SK-N-SH (cell line): ENCODE measurements at regions not wholly inside any gene's neighbourhood (a gene's known extent, or its start where the extent isn't known, plus 50 kb on each side); places are given as distances from the start of the nearest gene placed in this dataset.
"Not testable (repeated sequence)": the region's sequence is repeated elsewhere in the genome, so short reads cannot be mapped to it uniquely, and the experiment has no call there.

Source experiments
- CTCF ChIA-PET: fragments of 300-600, 350-600 bp; formaldehyde crosslinking; extraction: SDS; loops from one replicate; lab custom pipeline; 2021; lab: Yijun Ruan, JAX
- POLR2A ChIA-PET: fragments of 350-600 bp; sonication (Branson Sonifier 250); formaldehyde crosslinking; extraction: SDS; loops from one replicate; lab custom pipeline; 2020; ENCODE audit warnings: antibody characterized with exemption, inconsistent platforms; lab: Yijun Ruan, JAX
- DNase-seq: peaks from one replicate; pipeline ENCODE4 v3.0.0; 2012
- H2AFZ ChIP-seq: fragments of 200-600 bp; sonication (generic); 2 replicates; pipeline ENCODE4 v1.8.1; 2016; ENCODE audit warnings: antibody characterized with exemption, mild to moderate bottlenecking, low read depth
- H3F3A ChIP-seq: fragments of 200-600 bp; sonication (generic); replicated peaks from 2 replicates; pipeline ENCODE3; 2016; ENCODE audit warnings: antibody characterized with exemption, mild to moderate bottlenecking; ENCODE audit not compliant: insufficient read depth
- H3K27ac ChIP-seq, 2 experiments: fragments of 200-500 bp in 1 of 2; fragments of 200-600 bp in 1 of 2; sonication (Bioruptor generic) in 1 of 2; sonication (generic), shearing (Covaris generic) in 1 of 2; 2 replicates each; pipeline versions ENCODE4 v1.5.1 to v1.6.1; 2014 to 2016; ENCODE audit warnings: low read depth in 2 of 2, inconsistent platforms in 1 of 2, low read length in 1 of 2, mild to moderate bottlenecking in 1 of 2, mixed read lengths in 1 of 2
- H3K27me3 ChIP-seq: fragments of 200-600 bp; sonication (generic), shearing (Covaris generic); 2 replicates; pipeline ENCODE4 v1.6.1; 2016; ENCODE audit warnings: mixed run types; ENCODE audit not compliant: insufficient read depth
- H3K36me3 ChIP-seq, 2 experiments: fragments of 200-500 bp in 1 of 2; fragments of 200-600 bp in 1 of 2; sonication (Bioruptor generic) in 1 of 2; sonication (generic) in 1 of 2; replicated peaks in 1 of 2; 2 replicates each; pipeline versions ENCODE3 to v1.5.1; 2014 to 2016; ENCODE audit warnings: low read length in 1 of 2, mild to moderate bottlenecking in 1 of 2; ENCODE audit not compliant: insufficient read depth in 2 of 2, control insufficient read depth in 1 of 2
- H3K4me1 ChIP-seq, 2 experiments: fragments of 200-500 bp in 1 of 2; fragments of 200-600 bp in 1 of 2; sonication (Bioruptor generic) in 1 of 2; sonication (generic), shearing (Covaris generic) in 1 of 2; 2 replicates each; pipeline versions ENCODE4 v1.5.1 to v1.6.1; 2014 to 2016; ENCODE audit warnings: low read depth in 1 of 2, low read length in 1 of 2, mixed run types in 1 of 2; ENCODE audit not compliant: insufficient read depth in 2 of 2, control insufficient read depth in 1 of 2
- H3K4me2 ChIP-seq: fragments of 200-600 bp; sonication (generic), shearing (Covaris generic); 2 replicates; pipeline ENCODE4 v1.6.1; 2017; ENCODE audit warnings: mixed run types
- H3K4me3 ChIP-seq, 2 experiments: fragments of 200-500 bp in 1 of 2; fragments of 200-600 bp in 1 of 2; sonication (Bioruptor generic) in 1 of 2; sonication (generic), shearing (Covaris generic) in 1 of 2; 2 replicates each; pipeline versions ENCODE4 v1.5.1 to v1.8.1; 2014 to 2016; ENCODE audit warnings: low read depth in 2 of 2, inconsistent platforms in 1 of 2, low read length in 1 of 2, mild to moderate bottlenecking in 1 of 2, mixed read lengths in 1 of 2, moderate library complexity in 1 of 2
- H3K79me2 ChIP-seq: fragments of 200-600 bp; sonication (generic); 2 replicates; pipeline ENCODE4 v1.8.1; 2017; ENCODE audit warnings: mild to moderate bottlenecking; ENCODE audit not compliant: insufficient read depth
- H3K9ac ChIP-seq: fragments of 200-600 bp; sonication (generic); 2 replicates; pipeline ENCODE4 v1.6.1; 2017; ENCODE audit warnings: mixed run types
- H3K9me2 ChIP-seq: fragments of 200-600 bp; sonication (generic); 2 replicates; pipeline ENCODE4 v1.6.1; 2017; ENCODE audit warnings: mixed run types
- H3K9me3 ChIP-seq: fragments of 200-600 bp; sonication (generic); 2 replicates; pipeline ENCODE4 v1.6.1; 2017; ENCODE audit warnings: mixed run types, mild to moderate bottlenecking, moderate library complexity
- H4K20me1 ChIP-seq: fragments of 200-600 bp; sonication (generic); 2 replicates; pipeline ENCODE4 v1.6.1; 2017; ENCODE audit warnings: mild to moderate bottlenecking, mixed run types; ENCODE audit not compliant: insufficient read depth
- EZH2phosphoT487 ChIP-seq: fragments of 200-600 bp; sonication (generic); IDR thresholded peaks from 2 replicates; pipeline ENCODE4 v1.6.1; 2017; ENCODE audit warnings: low read depth, mixed run types, mild to moderate bottlenecking, antibody characterized with exemption, moderate library complexity, borderline replicate concordance
- FOSL2 ChIP-seq: IDR thresholded peaks from 2 replicates; pipeline ENCODE4 v1.4.0; 2012; ENCODE audit warnings: low read depth, mild to moderate bottlenecking, moderate library complexity, borderline replicate concordance
- FOXJ3 ChIP-seq: sonication (generic); formaldehyde crosslinking; IDR thresholded peaks from 2 replicates; pipeline ENCODE4 v1.5.1; 2020; ENCODE audit warnings: mild to moderate bottlenecking, missing genetic modification reagents
- JUND ChIP-seq: IDR thresholded peaks from 2 replicates; pipeline ENCODE4 v1.4.0; 2012
- NFIC ChIP-seq: IDR thresholded peaks from 2 replicates; pipeline ENCODE4 v1.4.0; 2012; ENCODE audit warnings: borderline replicate concordance
- REST ChIP-seq: IDR thresholded peaks from 2 replicates; pipeline ENCODE4 v1.6.1; 2012; ENCODE audit warnings: mild to moderate bottlenecking, low read depth, low read length, moderate library complexity
- RXRA ChIP-seq: IDR thresholded peaks from 2 replicates; pipeline ENCODE4 v1.4.0; 2012; ENCODE audit warnings: low read depth, mild to moderate bottlenecking, borderline replicate concordance
- SIN3A ChIP-seq: IDR thresholded peaks from 2 replicates; pipeline ENCODE4 v1.6.1; 2012; ENCODE audit warnings: low read depth, mild to moderate bottlenecking, low read length, moderate library complexity, borderline replicate concordance
- TCF12 ChIP-seq: IDR thresholded peaks from 2 replicates; pipeline ENCODE4 v1.4.0; 2012
- WGBS: methylation state at CpG from one replicate; pipeline ENCODE4 v1.1.6; 2017; ENCODE audit warnings: low lambda C conversion rate; 5-methylcytosine and 5-hydroxymethylcytosine counted together
- TF ChIP-seq, protein P1 (sequence below): IDR thresholded peaks from 2 replicates; pipeline ENCODE4 v1.4.0; 2012; ENCODE audit warnings: low read depth, borderline replicate concordance

GRCh38 chr5:39689919-39690318 lies 265.1 kb upstream of the DAB2 start:
- H3F3A ChIP-seq, result no peaks in the 10 kb centered on the region
- no peaks in the 10 kb centered on the region for H3K79me2 ChIP-seq
- no peak overlapping the region for H3K9ac ChIP-seq
- H3K36me3 ChIP-seq, result no peaks in the 10 kb centered on the region
- no peak overlapping the region for H3K27ac ChIP-seq
- no peaks in the 10 kb centered on the region for H3K4me1 ChIP-seq
- no peak for TF ChIP-seq NFIC
- no peak for TF ChIP-seq SIN3A
- TF ChIP-seq REST, result no peak
- no peak for TF ChIP-seq RXRA
- TF ChIP-seq FOSL2, result no peak
- TF ChIP-seq FOXJ3 (CRISPR knock-in tag), result no peak
- no peak for TF ChIP-seq TCF12
- TF ChIP-seq EZH2phosphoT487, result no peak
- TF ChIP-seq, protein P1, sequence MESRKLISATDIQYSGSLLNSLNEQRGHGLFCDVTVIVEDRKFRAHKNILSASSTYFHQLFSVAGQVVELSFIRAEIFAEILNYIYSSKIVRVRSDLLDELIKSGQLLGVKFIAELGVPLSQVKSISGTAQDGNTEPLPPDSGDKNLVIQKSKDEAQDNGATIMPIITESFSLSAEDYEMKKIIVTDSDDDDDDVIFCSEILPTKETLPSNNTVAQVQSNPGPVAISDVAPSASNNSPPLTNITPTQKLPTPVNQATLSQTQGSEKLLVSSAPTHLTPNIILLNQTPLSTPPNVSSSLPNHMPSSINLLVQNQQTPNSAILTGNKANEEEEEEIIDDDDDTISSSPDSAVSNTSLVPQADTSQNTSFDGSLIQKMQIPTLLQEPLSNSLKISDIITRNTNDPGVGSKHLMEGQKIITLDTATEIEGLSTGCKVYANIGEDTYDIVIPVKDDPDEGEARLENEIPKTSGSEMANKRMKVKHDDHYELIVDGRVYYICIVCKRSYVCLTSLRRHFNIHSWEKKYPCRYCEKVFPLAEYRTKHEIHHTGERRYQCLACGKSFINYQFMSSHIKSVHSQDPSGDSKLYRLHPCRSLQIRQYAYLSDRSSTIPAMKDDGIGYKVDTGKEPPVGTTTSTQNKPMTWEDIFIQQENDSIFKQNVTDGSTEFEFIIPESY, result no peak
- TF ChIP-seq JUND, result no peak
- no peak overlapping the region for H2AFZ ChIP-seq
- H3K4me3 ChIP-seq, result no peak overlapping the region
- no peaks in the 10 kb centered on the region for H3K27me3 ChIP-seq
- no peak overlapping the region for H3K4me2 ChIP-seq
- no peaks in the 10 kb centered on the region for H3K9me3 ChIP-seq
- H3K9me2 ChIP-seq, result no peaks in the 10 kb centered on the region
- no peaks in the 10 kb centered on the region for H4K20me1 ChIP-seq
- POLR2A ChIA-PET, result interaction anchor here (0.6 kb wide), 1 partner anchor 1007 kb away, joined by 5 read pairs; no protein-coding TSS in a partner anchor
- no peak for DNase-seq
- CTCF ChIA-PET, result no interaction called here

DNA sequence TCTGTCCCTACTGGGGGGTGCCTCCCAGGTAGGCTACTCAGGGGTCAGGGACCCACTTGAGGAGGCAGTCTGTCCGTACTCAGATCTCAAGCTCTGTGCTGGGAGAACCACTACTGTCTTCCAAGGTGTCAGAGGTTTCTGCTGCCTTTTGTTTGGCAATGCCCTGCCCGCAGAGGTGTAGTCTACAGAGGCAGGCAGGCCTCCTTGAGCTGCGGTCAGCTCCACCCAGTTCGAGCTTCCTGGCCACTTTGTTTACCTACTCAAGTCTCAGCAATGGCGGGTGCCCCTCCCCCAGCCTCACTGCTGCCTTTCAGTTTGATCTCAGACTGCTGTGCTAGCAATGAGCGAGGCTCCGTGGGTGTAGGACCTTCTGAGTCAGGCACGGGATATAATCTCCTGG lies 263.1 kb upstream of the DAB2 start:
- H3K27me3 ChIP-seq, H3K4me3 ChIP-seq, H3K4me1 ChIP-seq, H3K36me3 ChIP-seq, H3K27ac ChIP-seq, H3K9me3 ChIP-seq, H3F3A ChIP-seq, POLR2A ChIA-PET, H3K4me2 ChIP-seq, H2AFZ ChIP-seq, H3K79me2 ChIP-seq, DNase-seq, H4K20me1 ChIP-seq, H3K9me2 ChIP-seq, H3K9ac ChIP-seq, CTCF ChIA-PET: not testable (repeated sequence)
- WGBS, result 20% methylated on average over 4 of the region's 8 CpGs
